SK-N-MC (cell line): ENCODE measurements at regions not wholly inside any gene's neighbourhood (a gene's known extent, or its start where the extent isn't known, plus 50 kb on each side); places are given as distances from the start of the nearest gene placed in this dataset.
A peak's percentile ranks its signal among the peaks of the same experiment; 100 is the strongest.
"Not testable (repeated sequence)": the region's sequence is repeated elsewhere in the genome, so short reads cannot be mapped to it uniquely, and the experiment has no call there.

Experiments
- DNase-seq: peaks from one replicate; pipeline ENCODE4 v3.0.0-alpha.2; 2011; ENCODE audit warnings: low read depth, low spot score
- H3K27ac ChIP-seq: fragments of 200-600 bp; sonication (generic); 2 replicates; pipeline ENCODE4 v1.5.1; 2016; ENCODE audit warnings: mixed run types
- H3K36me3 ChIP-seq: fragments of 200-600 bp; sonication (generic); 2 replicates; pipeline ENCODE4 v1.6.1; 2017; ENCODE audit warnings: antibody characterized with exemption, low read length, mixed read lengths; ENCODE audit not compliant: insufficient read depth
- H3K4me3 ChIP-seq: fragments of 200-600 bp; sonication (generic); 2 replicates; pipeline ENCODE4 v1.5.1; 2016
- H3K9ac ChIP-seq: fragments of 200-600 bp; sonication (generic); 2 replicates; pipeline ENCODE4 v1.8.0; 2017; ENCODE audit warnings: mixed run types, mixed read lengths; ENCODE audit not compliant: insufficient read length
- H3K9me3 ChIP-seq: fragments of 200-600 bp; sonication (generic); 2 replicates; pipeline ENCODE4 v1.6.1; 2017; ENCODE audit warnings: low read depth, mild to moderate bottlenecking, antibody characterized with exemption, low read length, moderate library complexity, mixed read lengths
- EZH2 ChIP-seq: fragments of 200-600 bp; sonication (generic); IDR thresholded peaks from one replicate; pipeline ENCODE4 v1.6.1; 2017; ENCODE audit warnings: antibody characterized with exemption
- FOXP2 ChIP-seq: optimal IDR thresholded peaks from 2 replicates; pipeline ENCODE3; 2011; ENCODE audit warnings: mild to moderate bottlenecking, moderate library complexity; ENCODE audit not compliant: insufficient read depth; ENCODE audit errors: extremely low read length, control extremely low read depth
- POLR2AphosphoS5 ChIP-seq: IDR thresholded peaks from 2 replicates; pipeline ENCODE4 v1.6.1; 2012; ENCODE audit warnings: mild to moderate bottlenecking, low read depth, low read length, borderline replicate concordance

GRCh38 chr6:147954938-147955337, 387.7 kb upstream of the SASH1 start:
- no peak for TF ChIP-seq EZH2
- no peak for TF ChIP-seq POLR2AphosphoS5
- no peak for TF ChIP-seq FOXP2
- H3K36me3 ChIP-seq: no peaks in the 10 kb centered on the region
- no peak for DNase-seq
- no peak overlapping the region for H3K9ac ChIP-seq
- no peak overlapping the region for H3K4me3 ChIP-seq
- no peaks in the 10 kb centered on the region for H3K9me3 ChIP-seq
- no peak overlapping the region for H3K27ac ChIP-seq

- Histone ChIP-seq H3K4me3 (no peak overlapping the region), H3K9me3 (no peaks in the 10 kb centered on the region), H3K36me3 (no peaks in the 10 kb centered on the region), H3K9ac (no peak overlapping the region), H3K27ac (no peak overlapping the region)
- no peak for TF ChIP-seq EZH2
- TF ChIP-seq FOXP2: no peak
- TF ChIP-seq POLR2AphosphoS5: no peak
- no peak for DNase-seq
Observed at GRCh38 chr6:147958683-147959082, 384.0 kb upstream of the SASH1 start.

- Histone ChIP-seq H3K27ac (no peak overlapping the region), H3K36me3 (no peaks in the 10 kb centered on the region), H3K9me3 (no peaks in the 10 kb centered on the region), H3K9ac (no peak overlapping the region), H3K4me3 (peak overlapping the region; percentile 16; the same call in 1 of the 2 replicates)
- TF ChIP-seq FOXP2 (no peak), EZH2 (no peak), POLR2AphosphoS5 (no peak)
- no peak for DNase-seq
Observed at GRCh38 chr6:147961481-147962141, 381.0 kb upstream of the SASH1 start.

GRCh38 chr6:147965448-147965847, 377.2 kb upstream of the SASH1 start:
- H3K9me3 ChIP-seq, DNase-seq, H3K9ac ChIP-seq, H3K4me3 ChIP-seq, H3K36me3 ChIP-seq, H3K27ac ChIP-seq: not testable (repeated sequence)

GRCh38 chr6:147970970-147971369, 371.7 kb upstream of the SASH1 start:
- TF ChIP-seq POLR2AphosphoS5: no peak
- no peak for TF ChIP-seq FOXP2
- no peak for TF ChIP-seq EZH2
- Histone ChIP-seq H3K4me3 (no peak overlapping the region), H3K9me3 (no peaks in the 10 kb centered on the region), H3K36me3 (no peaks in the 10 kb centered on the region), H3K9ac (no peak overlapping the region), H3K27ac (no peak overlapping the region)
- DNase-seq: no peak

GRCh38 chr6:147972448-147972847, 370.2 kb upstream of the SASH1 start:
- H3K9me3 ChIP-seq: no peaks in the 10 kb centered on the region
- H3K36me3 ChIP-seq: no peaks in the 10 kb centered on the region
- H3K4me3 ChIP-seq: no peak overlapping the region
- no peak for DNase-seq
- no peak for TF ChIP-seq FOXP2
- no peak for TF ChIP-seq EZH2
- TF ChIP-seq POLR2AphosphoS5: no peak
- no peak overlapping the region for H3K9ac ChIP-seq
- H3K27ac ChIP-seq: no peak overlapping the region

- no peaks in the 10 kb centered on the region for H3K9me3 ChIP-seq
- TF ChIP-seq EZH2: no peak
- no peak for TF ChIP-seq FOXP2
- TF ChIP-seq POLR2AphosphoS5: no peak
- H3K9ac ChIP-seq: no peak overlapping the region
- no peak overlapping the region for H3K4me3 ChIP-seq
- H3K36me3 ChIP-seq: no peaks in the 10 kb centered on the region
- H3K27ac ChIP-seq: no peak overlapping the region
- DNase-seq: no peak
Observed at GRCh38 chr6:147973806-147974205, 368.8 kb upstream of the SASH1 start.

- Histone ChIP-seq H3K36me3 (no peaks in the 10 kb centered on the region), H3K27ac (no peak overlapping the region), H3K9ac (no peak overlapping the region), H3K9me3 (no peaks in the 10 kb centered on the region), H3K4me3 (no peak overlapping the region)
- DNase-seq: no peak
- TF ChIP-seq POLR2AphosphoS5: no peak
Observed at GRCh38 chr6:147974376-147974775, 368.3 kb upstream of the SASH1 start.

GRCh38 chr6:147977851-147978465, 364.7 kb upstream of the SASH1 start:
- H3K36me3 ChIP-seq: no peaks in the 10 kb centered on the region
- no peak for DNase-seq

More at GRCh38 chr6:147977851-147978465, 364.7 kb upstream of the SASH1 start:
- Histone ChIP-seq H3K4me3 (no peak overlapping the region), H3K9me3 (no peaks in the 10 kb centered on the region), H3K27ac (no peak overlapping the region), H3K9ac (no peak overlapping the region)
- TF ChIP-seq FOXP2 (no peak), EZH2 (no peak), POLR2AphosphoS5 (no peak)
